ENCODE measurements at regions not wholly inside any gene's neighbourhood (a gene's known extent, or its start where the extent isn't known, plus 50 kb on each side); places are given as distances from the start of the nearest gene placed in this dataset.

GRCh38 chr15:77774350-77774749, 141.6 kb upstream of the LINGO1 start:
- DNase-seq (ENCODE audit: low read depth): no peak
- TF ChIP-seq MYC (IDR thresholded peaks at IDR 0.05; ENCODE audit: low read depth, low read length) (no peak), MAX (IDR thresholded peaks at IDR 0.05; ENCODE audit: low read depth, low read length) (no peak), CTCF (IDR thresholded peaks at IDR 0.05; ENCODE audit: low read depth, low read length) (no peak), POLR2A (IDR thresholded peaks at IDR 0.05; ENCODE audit: extremely low read depth, insufficient read length) (no peak)
- no peak overlapping the region for H3K4me3 ChIP-seq (ENCODE audit: low read depth, low read length)

GRCh38 chr15:77773903-77774302, 141.2 kb upstream of the LINGO1 start:
- no peak overlapping the region for H3K4me3 ChIP-seq (ENCODE audit: low read depth, low read length)
- no peak for DNase-seq (ENCODE audit: low read depth)
- TF ChIP-seq POLR2A (IDR thresholded peaks at IDR 0.05; ENCODE audit: extremely low read depth, insufficient read length) (no peak), MYC (IDR thresholded peaks at IDR 0.05; ENCODE audit: low read depth, low read length) (no peak), CTCF (IDR thresholded peaks at IDR 0.05; ENCODE audit: low read depth, low read length) (no peak), MAX (IDR thresholded peaks at IDR 0.05; ENCODE audit: low read depth, low read length) (no peak)

- no peak for DNase-seq (ENCODE audit: low read depth)
- TF ChIP-seq POLR2A (IDR thresholded peaks at IDR 0.05; ENCODE audit: extremely low read depth, insufficient read length) (no peak), MYC (IDR thresholded peaks at IDR 0.05; ENCODE audit: low read depth, low read length) (no peak), MAX (IDR thresholded peaks at IDR 0.05; ENCODE audit: low read depth, low read length) (no peak), CTCF (IDR thresholded peaks at IDR 0.05; ENCODE audit: low read depth, low read length) (no peak)
Observed at GRCh38 chr15:77772641-77773402, 140.1 kb upstream of the LINGO1 start.

GRCh38 chr15:77771616-77772015, 138.9 kb upstream of the LINGO1 start:
- DNase-seq (ENCODE audit: low read depth): no peak
- no peak overlapping the region for H3K4me3 ChIP-seq (ENCODE audit: low read depth, low read length)
- TF ChIP-seq MAX (IDR thresholded peaks at IDR 0.05; ENCODE audit: low read depth, low read length): no peak

More at GRCh38 chr15:77772641-77773402, 140.1 kb upstream of the LINGO1 start:
- no peak overlapping the region for H3K4me3 ChIP-seq (ENCODE audit: low read depth, low read length)

- no peak for TF ChIP-seq POLR2A (IDR thresholded peaks at IDR 0.05; ENCODE audit: extremely low read depth, insufficient read length)
- no peak for TF ChIP-seq MAX (IDR thresholded peaks at IDR 0.05; ENCODE audit: low read depth, low read length)
- no peak for TF ChIP-seq CTCF (IDR thresholded peaks at IDR 0.05; ENCODE audit: low read depth, low read length)
- TF ChIP-seq MYC (IDR thresholded peaks at IDR 0.05; ENCODE audit: low read depth, low read length): no peak
- no peak overlapping the region for H3K4me3 ChIP-seq (ENCODE audit: low read depth, low read length)
- no peak for DNase-seq (ENCODE audit: low read depth)
Observed at GRCh38 chr15:77769700-77770099, 137.0 kb upstream of the LINGO1 start.

GRCh38 chr15:77768521-77769078, 135.9 kb upstream of the LINGO1 start:
- TF ChIP-seq CTCF (IDR thresholded peaks at IDR 0.05; ENCODE audit: low read depth, low read length) (no peak), POLR2A (IDR thresholded peaks at IDR 0.05; ENCODE audit: extremely low read depth, insufficient read length) (no peak), MAX (IDR thresholded peaks at IDR 0.05; ENCODE audit: low read depth, low read length) (no peak), MYC (IDR thresholded peaks at IDR 0.05; ENCODE audit: low read depth, low read length) (no peak)
- DNase-seq (ENCODE audit: low read depth): no peak
- no peak overlapping the region for H3K4me3 ChIP-seq (ENCODE audit: low read depth, low read length)

All from NB4 (cell line).